ENCODE measurements at regions not wholly inside any gene's neighbourhood (a gene's known extent, or its start where the extent isn't known, plus 50 kb on each side); places are given as distances from the start of the nearest gene placed in this dataset.

- TF ChIP-seq CTCF (IDR thresholded peaks at IDR 0.05) (no peak), FOXM1 (IDR thresholded peaks at IDR 0.05; ENCODE audit: low read depth) (no peak), RAD21 (IDR thresholded peaks at IDR 0.05; ENCODE audit: low read length) (no peak), TCF12 (IDR thresholded peaks at IDR 0.05) (no peak)
These were observed 350.6 kb downstream of the LIG4 start for GRCh38 chr13:107864543-107865317.
